ENCODE measurements at regions not wholly inside any gene's neighbourhood (a gene's known extent, or its start where the extent isn't known, plus 50 kb on each side); places are given as distances from the start of the nearest gene placed in this dataset.
"Not testable (repeated sequence)": the region's sequence is repeated elsewhere in the genome, so short reads cannot be mapped to it uniquely, and the experiment has no call there.

DNA sequence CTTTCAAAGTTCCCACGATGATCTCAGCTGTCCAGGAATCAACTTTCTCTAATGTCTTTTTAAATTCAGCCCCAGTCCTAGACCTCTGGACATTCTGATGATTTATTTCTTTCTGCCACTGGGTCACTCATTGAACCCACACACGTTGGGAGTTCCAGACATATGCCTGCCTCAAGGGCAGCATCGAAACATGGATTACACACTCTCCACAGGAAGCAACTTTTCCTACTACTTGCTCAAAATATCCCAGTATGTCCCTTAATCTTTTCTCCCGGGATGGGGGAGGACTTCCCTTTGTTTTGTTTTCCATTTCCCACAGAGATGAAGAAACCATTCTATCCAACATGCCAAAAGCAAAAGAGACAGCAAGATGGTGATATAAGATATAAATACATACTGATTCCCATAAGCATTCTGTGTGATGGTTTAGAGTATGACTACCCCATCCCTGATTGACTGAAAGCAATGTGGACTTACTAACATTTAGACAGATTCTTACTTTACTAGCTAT, 79.8 kb upstream of the PPARGC1A start:
- no peak for DNase-seq (ENCODE audit: low spot score)

DNA sequence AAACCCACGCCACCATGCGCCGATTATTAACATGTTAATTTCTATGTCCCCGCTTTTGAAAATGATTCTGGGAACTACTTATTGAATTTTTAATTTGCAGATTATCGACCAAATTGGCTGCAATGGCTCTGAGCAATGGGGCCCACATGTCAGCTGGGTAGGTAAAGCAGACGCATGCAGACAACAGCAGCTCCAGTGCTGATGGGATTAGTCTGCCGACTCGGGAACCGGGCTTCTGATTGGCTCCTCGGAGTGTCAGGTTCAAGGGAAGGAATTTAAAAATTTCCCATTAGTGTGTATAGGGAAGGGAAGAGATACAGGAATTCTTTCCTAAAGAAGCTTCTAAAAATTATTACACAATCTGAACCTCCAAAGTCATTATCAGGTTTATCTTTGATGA, 77.4 kb upstream of the PPARGC1A start:
- H3K4me3 ChIP-seq: no peak overlapping the region
- TF ChIP-seq, protein P1, sequence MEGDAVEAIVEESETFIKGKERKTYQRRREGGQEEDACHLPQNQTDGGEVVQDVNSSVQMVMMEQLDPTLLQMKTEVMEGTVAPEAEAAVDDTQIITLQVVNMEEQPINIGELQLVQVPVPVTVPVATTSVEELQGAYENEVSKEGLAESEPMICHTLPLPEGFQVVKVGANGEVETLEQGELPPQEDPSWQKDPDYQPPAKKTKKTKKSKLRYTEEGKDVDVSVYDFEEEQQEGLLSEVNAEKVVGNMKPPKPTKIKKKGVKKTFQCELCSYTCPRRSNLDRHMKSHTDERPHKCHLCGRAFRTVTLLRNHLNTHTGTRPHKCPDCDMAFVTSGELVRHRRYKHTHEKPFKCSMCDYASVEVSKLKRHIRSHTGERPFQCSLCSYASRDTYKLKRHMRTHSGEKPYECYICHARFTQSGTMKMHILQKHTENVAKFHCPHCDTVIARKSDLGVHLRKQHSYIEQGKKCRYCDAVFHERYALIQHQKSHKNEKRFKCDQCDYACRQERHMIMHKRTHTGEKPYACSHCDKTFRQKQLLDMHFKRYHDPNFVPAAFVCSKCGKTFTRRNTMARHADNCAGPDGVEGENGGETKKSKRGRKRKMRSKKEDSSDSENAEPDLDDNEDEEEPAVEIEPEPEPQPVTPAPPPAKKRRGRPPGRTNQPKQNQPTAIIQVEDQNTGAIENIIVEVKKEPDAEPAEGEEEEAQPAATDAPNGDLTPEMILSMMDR (IDR thresholded peaks at IDR 0.05): no peak
- no peak overlapping the region for H3K27ac ChIP-seq
- no peak for DNase-seq (ENCODE audit: low spot score)

More for the DNA sequence above, 79.8 kb upstream of the PPARGC1A start:
- no peak overlapping the region for H3K27ac ChIP-seq
- H3K4me3 ChIP-seq: no peak overlapping the region
- TF ChIP-seq, protein P1 (IDR thresholded peaks at IDR 0.05): no peak

DNA sequence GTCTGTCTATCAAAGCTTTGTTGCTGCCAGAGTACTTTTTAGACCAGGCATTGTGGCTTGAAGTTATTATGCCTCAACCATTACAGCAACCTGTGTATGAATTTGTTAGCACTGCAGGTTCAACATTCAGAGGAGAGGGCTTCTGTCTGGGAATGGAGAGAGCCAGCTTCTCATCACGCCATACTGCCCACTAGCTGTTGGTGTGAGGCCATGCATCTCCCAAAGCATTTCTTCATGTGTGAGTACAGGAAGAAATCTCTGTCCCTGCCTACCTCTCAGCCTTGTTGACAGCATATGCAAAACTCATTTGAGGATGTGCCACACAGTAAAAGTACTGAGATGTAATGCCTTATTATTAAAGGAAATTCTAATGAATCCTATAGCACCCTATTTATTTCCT, 76.9 kb upstream of the PPARGC1A start:
- TF ChIP-seq, protein P1 (IDR thresholded peaks at IDR 0.05): no peak
- no peak overlapping the region for H3K27ac ChIP-seq
- no peak overlapping the region for H3K4me3 ChIP-seq
- DNase-seq (ENCODE audit: low spot score): no peak

DNA sequence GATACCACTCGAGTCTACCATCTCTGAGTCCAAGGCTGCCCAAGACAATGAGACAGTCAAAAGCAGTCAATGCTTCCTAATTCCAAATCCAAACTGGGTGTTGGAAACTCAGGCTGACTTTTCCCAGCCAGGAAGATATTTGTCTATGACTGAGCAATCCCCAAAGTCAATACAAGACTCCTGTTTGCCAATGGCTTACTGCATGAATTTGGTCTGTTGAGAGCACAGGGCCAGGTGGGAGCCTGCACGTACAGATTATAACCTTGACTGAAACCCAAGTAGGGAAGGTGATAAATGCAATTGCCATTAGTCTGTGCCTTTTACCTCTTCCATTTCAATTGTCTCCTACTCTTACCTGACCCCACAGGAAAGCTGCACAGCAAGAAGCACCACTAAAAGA, 72.6 kb upstream of the PPARGC1A start:
- no peak overlapping the region for H3K4me3 ChIP-seq
- TF ChIP-seq, protein P1 (IDR thresholded peaks at IDR 0.05): no peak
- H3K27ac ChIP-seq: no peak overlapping the region
- DNase-seq (ENCODE audit: low spot score): no peak

DNA sequence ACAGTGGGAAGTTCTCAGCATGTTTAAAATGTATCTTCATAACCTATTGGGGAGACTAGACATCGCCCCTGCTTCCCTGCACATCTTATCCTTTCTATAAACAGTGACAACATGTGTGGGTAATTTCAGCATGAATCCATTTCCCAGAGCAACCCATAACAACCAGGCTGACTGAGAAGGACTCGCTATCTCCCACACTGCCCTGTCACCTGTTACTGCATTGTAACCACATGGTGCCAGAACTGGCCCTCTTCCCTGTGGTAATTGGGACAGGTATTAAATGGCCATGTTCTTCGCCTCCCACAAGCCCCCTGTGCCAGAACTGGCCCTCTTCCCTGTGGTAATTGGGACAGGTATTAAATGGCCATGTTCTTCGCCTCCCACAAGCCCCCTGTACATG, 71.5 kb upstream of the PPARGC1A start:
- not testable (repeated sequence) for DNase-seq (ENCODE audit: low spot score); H3K4me3 ChIP-seq; H3K27ac ChIP-seq

DNA sequence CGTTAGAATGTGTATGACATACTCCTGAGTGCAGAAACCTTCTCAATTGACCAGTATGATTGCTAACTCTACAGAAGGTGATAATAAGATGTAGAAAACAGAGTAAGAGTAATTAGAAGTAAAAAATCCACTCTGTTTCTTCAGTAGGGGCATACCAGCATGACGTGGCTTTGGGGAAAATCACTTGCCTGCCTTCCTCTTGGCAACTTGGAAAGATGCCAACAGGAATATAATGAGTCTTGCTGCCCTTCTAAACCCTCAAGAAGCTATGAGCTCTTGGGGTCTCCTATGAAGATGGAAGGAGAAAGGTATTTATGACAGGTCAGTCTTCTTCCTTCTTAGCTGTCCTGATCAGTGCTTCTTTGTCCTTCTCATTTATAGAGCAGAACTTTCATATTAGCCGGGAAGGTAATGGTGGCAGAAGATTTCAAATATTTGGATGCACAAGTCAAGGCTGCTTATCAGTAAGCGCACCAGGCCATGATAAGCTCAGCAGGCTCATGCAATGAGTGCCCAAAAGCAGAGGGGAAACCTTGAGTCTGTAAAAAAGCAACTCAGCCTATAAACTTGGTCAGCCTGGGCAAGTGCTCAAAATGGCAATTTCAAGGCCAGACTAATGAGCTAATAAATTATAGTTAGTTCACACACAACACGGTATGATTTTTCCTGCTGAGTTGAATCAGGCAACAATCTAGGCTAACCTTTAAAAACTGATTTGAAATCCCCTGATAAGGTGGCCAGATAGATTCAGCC, 69.7 kb upstream of the PPARGC1A start:
- Histone ChIP-seq H3K27ac (no peak overlapping the region), H3K4me3 (no peak overlapping the region)
- TF ChIP-seq, protein P1 (IDR thresholded peaks at IDR 0.05): no peak
- DNase-seq (ENCODE audit: low spot score): no peak

DNA sequence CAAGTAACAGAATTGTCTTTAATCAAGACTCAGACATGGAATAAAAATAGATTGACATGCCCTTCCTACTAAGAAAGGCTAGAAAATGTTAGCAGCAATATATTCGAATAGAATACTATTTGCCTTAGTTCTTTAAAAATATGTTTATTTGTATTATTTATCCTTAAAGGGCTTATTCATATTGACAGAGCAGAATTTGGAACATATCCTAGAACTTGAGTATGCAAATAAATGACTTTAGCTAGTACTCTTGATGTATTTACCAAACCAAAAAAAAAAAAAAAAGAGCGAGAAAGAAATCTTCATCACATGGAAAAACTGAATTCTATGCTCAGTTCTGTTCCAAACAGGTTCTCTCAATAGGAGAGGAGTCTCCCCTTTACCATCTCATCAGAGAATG, 68.9 kb upstream of the PPARGC1A start:
- TF ChIP-seq, protein P1 (IDR thresholded peaks at IDR 0.05): no peak
- Histone ChIP-seq H3K4me3 (no peak overlapping the region), H3K27ac (no peak overlapping the region)
- DNase-seq (ENCODE audit: low spot score): no peak
